Psoas muscle (tissue), 7 donors: ENCODE measurements at regions not wholly inside any gene's neighbourhood (a gene's known extent, or its start where the extent isn't known, plus 50 kb on each side); places are given as distances from the start of the nearest gene placed in this dataset.

Experiments used
- ATAC-seq, 4 donors: fragments of 200-7000 bp; cut with Tn5 transposase; one replicate each; pipeline ENCODE4 v1.9.1; 2020; ENCODE audit warnings: moderate library complexity in 3 of 4, mild to moderate bottlenecking in 2 of 4
- DNase-seq, 2 donors: peaks; one replicate each; pipeline ENCODE4 v3.0.0-alpha.2; 2020
- H3K27ac ChIP-seq: fragments of 200-600 bp; one replicate; pipeline ENCODE4 v1.8.0; 2022
- H3K27me3 ChIP-seq, 3 donors: fragments of 200-600 bp in 1 of 3; one replicate each; pipeline versions ENCODE4 v1.6.1 to v1.8.0; 2013 to 2022; ENCODE audit warnings: low read length in 2 of 3, mild to moderate bottlenecking in 2 of 3, moderate library complexity in 1 of 3; ENCODE audit not compliant: insufficient read depth in 3 of 3
- H3K36me3 ChIP-seq, 2 donors: fragments of 200-600 bp in 1 of 2; one replicate each; pipeline versions ENCODE4 v1.6.1 to v1.8.0; 2013 to 2022; ENCODE audit warnings: low read depth in 1 of 2, mild to moderate bottlenecking in 1 of 2, moderate library complexity in 1 of 2; ENCODE audit not compliant: insufficient read depth in 1 of 2
- H3K4me1 ChIP-seq: fragments of 200-600 bp; one replicate; pipeline ENCODE4 v1.8.0; 2022
- H3K4me3 ChIP-seq: fragments of 200-600 bp; one replicate; pipeline ENCODE4 v1.8.0; 2022; ENCODE audit warnings: mild to moderate bottlenecking
- H3K9me3 ChIP-seq: fragments of 200-600 bp; one replicate; pipeline ENCODE4 v1.8.0; 2022
- WGBS, 3 donors: extraction: QIAGEN DNeasy Blood & Tissue Kit; methylation state at CpG; one replicate each; pipeline versions ENCODE4 v1.1.6 to v1.1.7; 2013; 5-methylcytosine and 5-hydroxymethylcytosine counted together
- intact Hi-C, 2 donors: fragments of 100-400 bp; cut with DNase I; formaldehyde crosslinking; loops; one replicate each; pipeline versions ENCODE4 v1.11.0 to v1.14.2; 2022
- TF ChIP-seq, protein P1 (sequence below): fragments of 200-600 bp; IDR thresholded peaks from one replicate; pipeline ENCODE4 v1.8.0; 2022; ENCODE audit warnings: antibody characterized with exemption
- donor health status: healthy with polysubstance abuse.
- donor health status: DM: no; HTN: no; CAD: no; lungs with moderate emphysema.
- donor health status: Bipolar disorder and iron deficiency.
- donor health status: healthy.
- donor health status: DM: yes; HTN: yes; CAD: no.
- donor health status: DM: no; HTN: no; CAD: no.
- donor health status: DM: yes; HTN: yes; CAD: no.

GRCh38 chr6:53727748-53728147 is 62.2 kb upstream of the KLHL31 start:
- no peaks in the 10 kb centered on the region for H3K4me1 ChIP-seq
- H3K27ac ChIP-seq: no peak overlapping the region
- TF ChIP-seq, protein P1, sequence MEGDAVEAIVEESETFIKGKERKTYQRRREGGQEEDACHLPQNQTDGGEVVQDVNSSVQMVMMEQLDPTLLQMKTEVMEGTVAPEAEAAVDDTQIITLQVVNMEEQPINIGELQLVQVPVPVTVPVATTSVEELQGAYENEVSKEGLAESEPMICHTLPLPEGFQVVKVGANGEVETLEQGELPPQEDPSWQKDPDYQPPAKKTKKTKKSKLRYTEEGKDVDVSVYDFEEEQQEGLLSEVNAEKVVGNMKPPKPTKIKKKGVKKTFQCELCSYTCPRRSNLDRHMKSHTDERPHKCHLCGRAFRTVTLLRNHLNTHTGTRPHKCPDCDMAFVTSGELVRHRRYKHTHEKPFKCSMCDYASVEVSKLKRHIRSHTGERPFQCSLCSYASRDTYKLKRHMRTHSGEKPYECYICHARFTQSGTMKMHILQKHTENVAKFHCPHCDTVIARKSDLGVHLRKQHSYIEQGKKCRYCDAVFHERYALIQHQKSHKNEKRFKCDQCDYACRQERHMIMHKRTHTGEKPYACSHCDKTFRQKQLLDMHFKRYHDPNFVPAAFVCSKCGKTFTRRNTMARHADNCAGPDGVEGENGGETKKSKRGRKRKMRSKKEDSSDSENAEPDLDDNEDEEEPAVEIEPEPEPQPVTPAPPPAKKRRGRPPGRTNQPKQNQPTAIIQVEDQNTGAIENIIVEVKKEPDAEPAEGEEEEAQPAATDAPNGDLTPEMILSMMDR: no peak
- 85 to 88% (median 87%) methylated on average over 5 of the region's 5 CpGs for WGBS, 3 donors
- no peaks in the 10 kb centered on the region for H3K27me3 ChIP-seq
- ATAC-seq (no peak), DNase-seq (no peak)
- no peaks in the 10 kb centered on the region for H3K9me3 ChIP-seq
- intact Hi-C loops: loop anchor here (2.0 to 10.0 kb wide), 6 partner anchors 75 to 555 kb away; partner anchors contain the start of gene GCLC (in 1 of the 2)
- H3K36me3 ChIP-seq: no peaks in the 10 kb centered on the region
- no peak overlapping the region for H3K4me3 ChIP-seq

- no peaks in the 10 kb centered on the region for H3K4me1 ChIP-seq
- TF ChIP-seq, protein P1: peak; percentile 97
- no peaks in the 10 kb centered on the region for H3K27me3 ChIP-seq
- no peaks in the 10 kb centered on the region for H3K9me3 ChIP-seq
- WGBS, 3 donors: 38 to 41% (median 40%) methylated on average over 17 to 18 of the region's 18 CpGs
- peak; percentile 78 to 88 for DNase-seq
- intact Hi-C loops: loop anchor here (1.0 to 10.0 kb wide), 8 partner anchors 74 to 554 kb away; partner anchors contain the start of gene GCLC (in 1 of the 2)
- H3K36me3 ChIP-seq: no peaks in the 10 kb centered on the region
- no peak overlapping the region for H3K4me3 ChIP-seq
- peak; percentile 89 to 97 (median 94) for ATAC-seq
- no peak overlapping the region for H3K27ac ChIP-seq
These were observed 60.4 kb upstream of the KLHL31 start for GRCh38 chr6:53725791-53726575.

- Histone ChIP-seq H3K27ac (no peak overlapping the region), H3K36me3 (no peaks in the 10 kb centered on the region), H3K9me3 (no peaks in the 10 kb centered on the region), H3K27me3 (no peaks in the 10 kb centered on the region), H3K4me1 (no peaks in the 10 kb centered on the region), H3K4me3 (no peak overlapping the region)
- 42 to 88% (median 56%) methylated on average over 1 of the region's 1 CpG for WGBS, 3 donors
- TF ChIP-seq, protein P1: no peak
- intact Hi-C loops: loop anchor here in 1 of 2 donors (2.0 to 10.0 kb wide), 3 partner anchors 74 to 550 kb away; no protein-coding TSS in a partner anchor
- DNase-seq (no peak), ATAC-seq (no peak)
These were observed 58.9 kb upstream of the KLHL31 start for GRCh38 chr6:53724501-53724900.

GRCh38 chr6:53723331-53723730 is 57.8 kb upstream of the KLHL31 start:
- WGBS, 3 donors: 100% methylated on average over 1 of the region's 1 CpG
- ATAC-seq (no peak), DNase-seq (no peak)
- Histone ChIP-seq H3K27ac (no peak overlapping the region), H3K27me3 (no peaks in the 10 kb centered on the region), H3K4me1 (no peaks in the 10 kb centered on the region), H3K9me3 (no peaks in the 10 kb centered on the region), H3K4me3 (no peak overlapping the region), H3K36me3 (no peaks in the 10 kb centered on the region)
- TF ChIP-seq, protein P1: no peak
- intact Hi-C loops: loop anchor here in 1 of 2 donors (5.0 to 10.0 kb wide), 2 partner anchors 356 to 549 kb away; no protein-coding TSS in a partner anchor
